NCI-H460 (cell line): ENCODE measurements at regions not wholly inside any gene's neighbourhood (a gene's known extent, or its start where the extent isn't known, plus 50 kb on each side); places are given as distances from the start of the nearest gene placed in this dataset.

Experiments
- DNase-seq: peaks from one replicate; pipeline ENCODE4 v3.0.0-alpha.2; 2016; ENCODE audit warnings: low read depth; ENCODE audit errors: extremely low read depth

- no peak for DNase-seq
These were observed 406.5 kb upstream of the ARHGEF26 start for GRCh38 chr3:153714588-153715290.

- DNase-seq: no peak
These were observed 399.0 kb upstream of the ARHGEF26 start for GRCh38 chr3:153722157-153722556.

GRCh38 chr3:153731071-153731470, 390.1 kb upstream of the ARHGEF26 start:
- DNase-seq: no peak

GRCh38 chr3:153734777-153735551, 386.2 kb upstream of the ARHGEF26 start:
- no peak for DNase-seq

- DNase-seq: no peak
These were observed 381.1 kb upstream of the ARHGEF26 start for GRCh38 chr3:153740109-153740508.

- DNase-seq: no peak
These were observed 376.3 kb upstream of the ARHGEF26 start for GRCh38 chr3:153744889-153745288.

- DNase-seq: no peak
These were observed 375.0 kb upstream of the ARHGEF26 start for GRCh38 chr3:153746211-153746610.

GRCh38 chr3:153749070-153749610, 372.1 kb upstream of the ARHGEF26 start:
- no peak for DNase-seq

GRCh38 chr3:153752405-153753027, 368.7 kb upstream of the ARHGEF26 start:
- no peak for DNase-seq

- DNase-seq: no peak
These were observed 368.2 kb upstream of the ARHGEF26 start for GRCh38 chr3:153753035-153753434.

GRCh38 chr3:153756816-153757215, 364.4 kb upstream of the ARHGEF26 start:
- DNase-seq: no peak

GRCh38 chr3:153757839-153758238, 363.4 kb upstream of the ARHGEF26 start:
- no peak for DNase-seq

- no peak for DNase-seq
These were observed 360.2 kb upstream of the ARHGEF26 start for GRCh38 chr3:153760948-153761347.

GRCh38 chr3:153762411-153763235, 358.6 kb upstream of the ARHGEF26 start:
- DNase-seq: no peak

- DNase-seq: no peak
These were observed 353.3 kb upstream of the ARHGEF26 start for GRCh38 chr3:153767601-153768560.

- DNase-seq: peak; percentile 29
These were observed 352.4 kb upstream of the ARHGEF26 start for GRCh38 chr3:153768561-153769469.

GRCh38 chr3:153783106-153783505, 338.1 kb upstream of the ARHGEF26 start:
- DNase-seq: no peak

- no peak for DNase-seq
These were observed 337.3 kb upstream of the ARHGEF26 start for GRCh38 chr3:153783741-153784480.
